ENCODE measurements at regions not wholly inside any gene's neighbourhood (a gene's known extent, or its start where the extent isn't known, plus 50 kb on each side); places are given as distances from the start of the nearest gene placed in this dataset.

DNA sequence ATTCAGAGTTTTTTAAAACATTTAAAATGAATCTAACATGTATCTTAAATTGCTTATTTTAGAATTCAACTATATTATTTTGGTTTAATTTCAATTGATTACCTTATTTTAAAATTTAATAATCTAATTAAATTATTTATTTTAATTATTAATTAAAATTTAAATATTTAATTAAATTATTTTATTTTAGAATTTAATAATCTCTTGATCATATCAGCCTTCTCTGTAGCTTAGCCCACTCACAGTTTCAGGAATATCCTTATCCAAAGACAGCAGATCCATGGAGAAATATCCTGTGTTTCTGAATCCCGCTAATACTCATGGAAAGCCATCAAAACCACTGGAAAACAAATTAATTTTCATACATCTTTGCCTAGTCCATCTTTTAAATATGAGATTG, 1669.2 kb downstream of the PCDH9 start:
- Histone ChIP-seq H3K79me2 (ENCODE audit: insufficient read depth, low read length) (no peaks in the 10 kb centered on the region), H3K9me2 (replicated peaks; ENCODE audit: low read depth, low read length) (no peaks in the 10 kb centered on the region), H3K9ac (ENCODE audit: low read depth, low read length, poor library complexity, severe bottlenecking) (no peak overlapping the region), H3K27me3 (ENCODE audit: insufficient read depth, low read length, poor library complexity, severe bottlenecking) (no peaks in the 10 kb centered on the region), H2AFZ (ENCODE audit: low read length) (no peak overlapping the region), H3F3A (ENCODE audit: low read depth) (no peaks in the 10 kb centered on the region), H3K4me1 (ENCODE audit: insufficient read depth, low read length, poor library complexity, severe bottlenecking) (no peaks in the 10 kb centered on the region), H3K4me3 (ENCODE audit: low read length, poor library complexity, severe bottlenecking) (no peak overlapping the region), H4K20me1 (ENCODE audit: insufficient read depth, low read length, poor library complexity, severe bottlenecking) (no peaks in the 10 kb centered on the region), H3K4me2 (ENCODE audit: low read depth, low read length, poor library complexity, severe bottlenecking) (no peak overlapping the region), H3K36me3 (ENCODE audit: insufficient read depth, low read length) (no peaks in the 10 kb centered on the region), H3K9me3 (ENCODE audit: insufficient read depth, low read depth, low read length) (no peaks in the 10 kb centered on the region; the same call in 1 of the 2 replicates)
- TF ChIP-seq, protein P1, sequence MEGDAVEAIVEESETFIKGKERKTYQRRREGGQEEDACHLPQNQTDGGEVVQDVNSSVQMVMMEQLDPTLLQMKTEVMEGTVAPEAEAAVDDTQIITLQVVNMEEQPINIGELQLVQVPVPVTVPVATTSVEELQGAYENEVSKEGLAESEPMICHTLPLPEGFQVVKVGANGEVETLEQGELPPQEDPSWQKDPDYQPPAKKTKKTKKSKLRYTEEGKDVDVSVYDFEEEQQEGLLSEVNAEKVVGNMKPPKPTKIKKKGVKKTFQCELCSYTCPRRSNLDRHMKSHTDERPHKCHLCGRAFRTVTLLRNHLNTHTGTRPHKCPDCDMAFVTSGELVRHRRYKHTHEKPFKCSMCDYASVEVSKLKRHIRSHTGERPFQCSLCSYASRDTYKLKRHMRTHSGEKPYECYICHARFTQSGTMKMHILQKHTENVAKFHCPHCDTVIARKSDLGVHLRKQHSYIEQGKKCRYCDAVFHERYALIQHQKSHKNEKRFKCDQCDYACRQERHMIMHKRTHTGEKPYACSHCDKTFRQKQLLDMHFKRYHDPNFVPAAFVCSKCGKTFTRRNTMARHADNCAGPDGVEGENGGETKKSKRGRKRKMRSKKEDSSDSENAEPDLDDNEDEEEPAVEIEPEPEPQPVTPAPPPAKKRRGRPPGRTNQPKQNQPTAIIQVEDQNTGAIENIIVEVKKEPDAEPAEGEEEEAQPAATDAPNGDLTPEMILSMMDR (conservative IDR thresholded peaks at IDR 0.05; ENCODE audit: low read length): no peak
- no peak for TF ChIP-seq EZH2phosphoT487 (IDR thresholded peaks at IDR 0.05; ENCODE audit: borderline replicate concordance)

DNA sequence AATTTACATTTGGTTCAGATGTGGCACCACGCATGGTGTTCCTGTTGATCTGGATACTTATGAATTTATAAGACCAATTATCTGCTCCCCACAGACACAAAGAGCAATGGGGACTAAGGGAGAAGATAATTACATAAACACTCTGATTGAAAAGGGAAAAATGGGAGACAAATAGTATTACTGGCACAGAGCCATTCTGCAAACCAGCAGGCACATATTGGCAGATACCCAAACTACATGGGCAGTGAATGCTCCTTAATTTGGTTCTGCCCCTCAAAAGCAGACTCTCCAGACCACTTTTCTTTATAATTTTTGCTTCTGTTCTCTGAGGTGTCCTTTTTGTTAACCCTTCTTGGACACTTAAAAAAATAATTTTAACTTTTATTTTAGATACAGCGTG, 1674.2 kb downstream of the PCDH9 start:
- no peak overlapping the region for H3K4me3 ChIP-seq (ENCODE audit: low read length, poor library complexity, severe bottlenecking)
- H3K36me3 ChIP-seq (ENCODE audit: insufficient read depth, low read length): no peaks in the 10 kb centered on the region
- H3K27me3 ChIP-seq (ENCODE audit: insufficient read depth, low read length, poor library complexity, severe bottlenecking): no peaks in the 10 kb centered on the region
- peaks cover 11% of the 10 kb centered on the region; the same call in 1 of the 2 replicates for H3K9me3 ChIP-seq (ENCODE audit: insufficient read depth, low read depth, low read length)
- H3F3A ChIP-seq (ENCODE audit: low read depth): no peaks in the 10 kb centered on the region
- H3K9me2 ChIP-seq (replicated peaks; ENCODE audit: low read depth, low read length): no peaks in the 10 kb centered on the region
- no peak overlapping the region for H3K4me2 ChIP-seq (ENCODE audit: low read depth, low read length, poor library complexity, severe bottlenecking)
- H4K20me1 ChIP-seq (ENCODE audit: insufficient read depth, low read length, poor library complexity, severe bottlenecking): no peaks in the 10 kb centered on the region
- no peaks in the 10 kb centered on the region for H3K79me2 ChIP-seq (ENCODE audit: insufficient read depth, low read length)
- H3K4me1 ChIP-seq (ENCODE audit: insufficient read depth, low read length, poor library complexity, severe bottlenecking): no peaks in the 10 kb centered on the region
- H2AFZ ChIP-seq (ENCODE audit: low read length): no peak overlapping the region
- TF ChIP-seq EZH2phosphoT487 (IDR thresholded peaks at IDR 0.05; ENCODE audit: borderline replicate concordance): no peak
- TF ChIP-seq, protein P1 (conservative IDR thresholded peaks at IDR 0.05; ENCODE audit: low read length): no peak
- H3K9ac ChIP-seq (ENCODE audit: low read depth, low read length, poor library complexity, severe bottlenecking): no peak overlapping the region

DNA sequence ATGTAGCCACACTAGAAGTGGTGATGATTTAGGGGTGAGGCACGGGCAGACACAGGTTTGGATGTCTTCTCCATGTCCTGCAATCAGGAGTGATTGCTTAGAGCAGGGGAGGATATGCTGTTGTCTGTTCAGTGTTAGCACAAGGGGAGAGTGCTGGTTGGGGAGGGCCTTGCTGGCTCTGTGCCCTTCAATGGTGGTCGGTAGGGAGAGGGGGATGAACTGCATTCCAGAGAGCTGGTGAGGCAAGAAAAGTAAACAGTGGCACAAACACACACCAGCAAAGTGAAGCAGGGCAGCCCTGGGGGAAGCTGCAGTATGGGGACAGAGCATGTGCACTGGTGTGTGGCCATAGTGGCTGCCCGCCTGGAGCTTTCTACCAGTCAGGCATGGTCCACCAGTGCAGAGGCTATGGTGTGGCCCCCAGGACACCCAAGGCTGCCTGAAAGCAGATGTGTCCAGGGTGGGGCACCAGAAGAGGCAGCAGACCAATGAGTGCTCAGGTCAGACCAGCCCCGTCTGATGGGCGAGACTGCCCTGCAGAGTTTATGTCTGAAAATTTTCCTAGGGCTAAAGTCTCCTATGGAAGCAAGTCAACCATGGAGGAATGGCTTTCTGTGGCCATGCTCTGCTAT, 1676.9 kb downstream of the PCDH9 start:
- Histone ChIP-seq H2AFZ (ENCODE audit: low read length) (no peak overlapping the region), H3K79me2 (ENCODE audit: insufficient read depth, low read length) (no peaks in the 10 kb centered on the region), H3K9ac (ENCODE audit: low read depth, low read length, poor library complexity, severe bottlenecking) (no peak overlapping the region), H3K4me2 (ENCODE audit: low read depth, low read length, poor library complexity, severe bottlenecking) (no peak overlapping the region), H4K20me1 (ENCODE audit: insufficient read depth, low read length, poor library complexity, severe bottlenecking) (no peaks in the 10 kb centered on the region), H3K4me3 (ENCODE audit: low read length, poor library complexity, severe bottlenecking) (no peak overlapping the region), H3K9me2 (replicated peaks; ENCODE audit: low read depth, low read length) (no peaks in the 10 kb centered on the region), H3K27me3 (ENCODE audit: insufficient read depth, low read length, poor library complexity, severe bottlenecking) (no peaks in the 10 kb centered on the region), H3K36me3 (ENCODE audit: insufficient read depth, low read length) (no peaks in the 10 kb centered on the region), H3K9me3 (ENCODE audit: insufficient read depth, low read depth, low read length) (peaks cover 11% of the 10 kb centered on the region; the same call in 1 of the 2 replicates), H3K4me1 (ENCODE audit: insufficient read depth, low read length, poor library complexity, severe bottlenecking) (no peaks in the 10 kb centered on the region), H3F3A (ENCODE audit: low read depth) (no peaks in the 10 kb centered on the region)
- TF ChIP-seq, protein P1 (conservative IDR thresholded peaks at IDR 0.05; ENCODE audit: low read length): no peak
- TF ChIP-seq EZH2phosphoT487 (IDR thresholded peaks at IDR 0.05; ENCODE audit: borderline replicate concordance): no peak

Measured in Loucy (cell line).